OCI-LY7 (cell line): ENCODE measurements at regions not wholly inside any gene's neighbourhood (a gene's known extent, or its start where the extent isn't known, plus 50 kb on each side); places are given as distances from the start of the nearest gene placed in this dataset.

Source experiments
- BruUV-seq: library from RNA; stranded (reverse); fragments of 400-500 nt; replicated peaks from 2 replicates; lab custom pipeline; 2021; lab: Mats Ljungman, UMichigan
- CTCF ChIA-PET: fragments of 300-600 bp; sonication (Branson Sonifier 250); formaldehyde crosslinking; loops from one replicate; lab custom pipeline; 2022; ENCODE audit warnings: antibody characterized with exemption; ENCODE audit not compliant: unreplicated experiment; lab: Charles Lee
- POLR2A ChIA-PET: fragments of 300-600 bp; sonication (Branson Sonifier 250); formaldehyde crosslinking; loops from one replicate; lab custom pipeline; 2022; ENCODE audit warnings: antibody characterized with exemption; lab: Charles Lee
- DNase-seq: peaks from one replicate; pipeline ENCODE4 v3.0.0-alpha.2; 2015; ENCODE audit warnings: low spot score
- H2AFZ ChIP-seq: fragments of 200-600 bp; sonication (generic), shearing (Covaris generic); 2 replicates; pipeline ENCODE4 v1.6.1; 2014; ENCODE audit warnings: mild to moderate bottlenecking, antibody characterized with exemption, low read length, moderate library complexity
- H3K27ac ChIP-seq: fragments of 200-600 bp; sonication (generic); 2 replicates; pipeline ENCODE4 v1.5.1; 2014; ENCODE audit warnings: mixed run types, low read depth, mild to moderate bottlenecking, moderate library complexity, low read length, inconsistent platforms; ENCODE audit not compliant: poor library complexity, severe bottlenecking
- H3K36me3 ChIP-seq: fragments of 200-600 bp; sonication (generic); 2 replicates; pipeline ENCODE4 v1.6.1; 2014; ENCODE audit warnings: mild to moderate bottlenecking, antibody characterized with exemption, low read length, moderate library complexity, mixed read lengths; ENCODE audit not compliant: insufficient read depth
- H3K4me1 ChIP-seq: fragments of 200-600 bp; sonication (generic); 2 replicates; pipeline ENCODE4 v1.5.1; 2014; ENCODE audit warnings: mild to moderate bottlenecking, low read length; ENCODE audit not compliant: insufficient read depth, poor library complexity, severe bottlenecking
- H3K4me2 ChIP-seq: fragments of 200-600 bp; sonication (generic); 2 replicates; pipeline ENCODE4 v1.6.1; 2014; ENCODE audit warnings: mild to moderate bottlenecking, low read length
- H3K4me3 ChIP-seq: fragments of 200-600 bp; sonication (generic); 2 replicates; pipeline ENCODE4 v1.5.1; 2014; ENCODE audit warnings: mild to moderate bottlenecking, low read depth, low read length; ENCODE audit not compliant: poor library complexity, severe bottlenecking
- H3K79me2 ChIP-seq: fragments of 200-600 bp; sonication (generic); 2 replicates; pipeline ENCODE4 v1.6.1; 2016; ENCODE audit warnings: low read depth, mild to moderate bottlenecking, low read length, moderate library complexity, mixed read lengths; ENCODE audit not compliant: insufficient read depth
- H3K9me2 ChIP-seq: fragments of 200-600 bp; sonication (generic); 2 replicates; pipeline ENCODE4 v1.6.1; 2016; ENCODE audit warnings: mild to moderate bottlenecking, low read length, mixed read lengths; ENCODE audit not compliant: insufficient read depth
- H3K9me3 ChIP-seq: fragments of 200-600 bp; sonication (generic); 2 replicates; pipeline ENCODE4 v1.6.1; 2014; ENCODE audit warnings: mild to moderate bottlenecking, mixed run types, low read length, mixed read lengths
- H4K20me1 ChIP-seq: fragments of 200-600 bp; sonication (generic); 2 replicates; pipeline ENCODE4 v1.6.1; 2014; ENCODE audit warnings: mild to moderate bottlenecking, antibody characterized with exemption, low read length, moderate library complexity, mixed read lengths; ENCODE audit not compliant: insufficient read depth
- CTCF ChIP-seq: fragments of 200-600 bp; sonication (generic); conservative IDR thresholded peaks from 2 replicates; pipeline ENCODE4 v1.5.1; 2014; ENCODE audit warnings: mild to moderate bottlenecking, antibody characterized with exemption, low read length, moderate library complexity, mixed read lengths
- EZH2phosphoT487 ChIP-seq: fragments of 200-600 bp; sonication (generic); IDR thresholded peaks from 2 replicates; pipeline ENCODE4 v1.6.1; 2018; ENCODE audit warnings: low read depth, borderline replicate concordance, mild to moderate bottlenecking, mixed run types, antibody characterized with exemption, low read length, moderate library complexity, mixed read lengths
- intact Hi-C: fragments of 100-400 bp; cut with micrococcal nuclease; formaldehyde crosslinking; loops from one replicate; pipeline ENCODE4 v1.10.0; 2022; ENCODE audit not compliant: unreplicated experiment

- Histone ChIP-seq H3K27ac (no peak overlapping the region), H4K20me1 (no peaks in the 10 kb centered on the region), H3K9me3 (no peaks in the 10 kb centered on the region), H3K4me1 (peaks cover 7% of the 10 kb centered on the region), H3K4me2 (peak overlapping the region; percentile 17; the same call in 1 of the 2 replicates), H3K36me3 (no peaks in the 10 kb centered on the region), H3K79me2 (no peaks in the 10 kb centered on the region), H3K4me3 (no peak overlapping the region), H2AFZ (no peak overlapping the region), H3K9me2 (no peaks in the 10 kb centered on the region)
- BruUV-seq = no TSS peak
- intact Hi-C loops = no loop called here
- CTCF ChIA-PET = no interaction called here
- DNase-seq = no peak
- POLR2A ChIA-PET = no interaction called here
- no peak for TF ChIP-seq CTCF
- TF ChIP-seq EZH2phosphoT487 = no peak
Measured at GRCh38 chr10:3976171-3976570, 191.2 kb upstream of the KLF6 start.

- no peaks in the 10 kb centered on the region for H3K79me2 ChIP-seq
- H3K4me3 ChIP-seq = no peak overlapping the region
- intact Hi-C loops = no loop called here
- ChIA-PET POLR2A (interaction anchor here (0.6 kb wide), 1 partner anchor 165 kb away, joined by 6 read pairs; no protein-coding TSS in a partner anchor), CTCF (no interaction called here)
- H3K27ac ChIP-seq = no peak overlapping the region
- BruUV-seq = no TSS peak
- no peaks in the 10 kb centered on the region for H3K9me3 ChIP-seq
- no peaks in the 10 kb centered on the region for H3K9me2 ChIP-seq
- H3K36me3 ChIP-seq = no peaks in the 10 kb centered on the region
- no peak for DNase-seq
- H4K20me1 ChIP-seq = no peaks in the 10 kb centered on the region
- no peak overlapping the region for H2AFZ ChIP-seq
- H3K4me1 ChIP-seq = peaks cover 7% of the 10 kb centered on the region
- no peak overlapping the region for H3K4me2 ChIP-seq
- TF ChIP-seq EZH2phosphoT487 (no peak), CTCF (no peak)
Measured at GRCh38 chr10:3975016-3975415, 190.0 kb upstream of the KLF6 start.

GRCh38 chr10:3972460-3973301 lies 187.7 kb upstream of the KLF6 start:
- no peak for TF ChIP-seq CTCF
- no peak for TF ChIP-seq EZH2phosphoT487
- ChIA-PET CTCF (no interaction called here), POLR2A (interaction anchor here (0.5 kb wide), 1 partner anchor 160 kb away, joined by 3 read pairs; no protein-coding TSS in a partner anchor)
- no peaks in the 10 kb centered on the region for H4K20me1 ChIP-seq
- no peak overlapping the region for H2AFZ ChIP-seq
- no peaks in the 10 kb centered on the region for H3K9me2 ChIP-seq
- H3K4me2 ChIP-seq = no peak overlapping the region
- H3K9me3 ChIP-seq = no peaks in the 10 kb centered on the region
- peaks cover 7% of the 10 kb centered on the region for H3K4me1 ChIP-seq
- BruUV-seq = no TSS peak
- H3K36me3 ChIP-seq = no peaks in the 10 kb centered on the region
- intact Hi-C loops = no loop called here
- H3K4me3 ChIP-seq = no peak overlapping the region
- H3K27ac ChIP-seq = no peak overlapping the region
- no peak for DNase-seq
- H3K79me2 ChIP-seq = no peaks in the 10 kb centered on the region
